GM23248 (cell line): ENCODE measurements at regions not wholly inside any gene's neighbourhood (a gene's known extent, or its start where the extent isn't known, plus 50 kb on each side); places are given as distances from the start of the nearest gene placed in this dataset.

ENCODE experiments used
- DNase-seq: peaks from one replicate; pipeline ENCODE4 v3.0.0-alpha.2; 2015
- H2AFZ ChIP-seq: fragments of 200-600 bp; sonication (generic); 2 replicates; pipeline ENCODE4 v1.6.1; 2016; ENCODE audit warnings: antibody characterized with exemption
- H3F3A ChIP-seq: fragments of 200-600 bp; sonication (generic); 2 replicates; pipeline ENCODE4 v1.6.1; 2016; ENCODE audit warnings: mild to moderate bottlenecking, antibody characterized with exemption, mixed run types; ENCODE audit not compliant: insufficient read depth
- H3K27ac ChIP-seq: fragments of 200-600 bp; sonication (generic); 2 replicates; pipeline ENCODE4 v1.5.1; 2016; ENCODE audit warnings: mild to moderate bottlenecking
- H3K27me3 ChIP-seq: fragments of 200-600 bp; sonication (generic); replicated peaks from 2 replicates; pipeline ENCODE4 v1.6.1; 2016; ENCODE audit warnings: mild to moderate bottlenecking; ENCODE audit not compliant: insufficient read depth
- H3K36me3 ChIP-seq: fragments of 200-600 bp; sonication (generic); 2 replicates; pipeline ENCODE4 v1.6.1; 2016; ENCODE audit warnings: low read depth, mild to moderate bottlenecking
- H3K4me1 ChIP-seq: fragments of 200-600 bp; sonication (generic); 2 replicates; pipeline ENCODE4 v1.6.1; 2016; ENCODE audit warnings: mild to moderate bottlenecking; ENCODE audit not compliant: insufficient read depth
- H3K4me2 ChIP-seq: fragments of 200-600 bp; sonication (generic); one replicate; pipeline ENCODE4 v1.6.1; 2016; ENCODE audit warnings: mild to moderate bottlenecking; ENCODE audit not compliant: unreplicated experiment
- H3K4me3 ChIP-seq: fragments of 200-600 bp; sonication (generic); 2 replicates; pipeline ENCODE4 v1.5.1; 2016; ENCODE audit warnings: mild to moderate bottlenecking
- H3K79me2 ChIP-seq: fragments of 200-600 bp; sonication (generic); 2 replicates; pipeline ENCODE4 v1.6.1; 2016; ENCODE audit warnings: mild to moderate bottlenecking; ENCODE audit not compliant: insufficient read depth
- H3K9ac ChIP-seq: fragments of 200-600 bp; sonication (generic); 2 replicates; pipeline ENCODE4 v1.6.1; 2016; ENCODE audit warnings: mild to moderate bottlenecking
- H3K9me2 ChIP-seq: fragments of 200-600 bp; sonication (generic); 2 replicates; pipeline ENCODE4 v1.6.1; 2016; ENCODE audit warnings: mixed run types, mild to moderate bottlenecking, moderate library complexity; ENCODE audit not compliant: insufficient read depth
- H3K9me3 ChIP-seq: fragments of 200-600 bp; sonication (generic); one replicate; pipeline ENCODE4 v1.6.1; 2017; ENCODE audit warnings: low read depth
- H4K20me1 ChIP-seq: fragments of 200-600 bp; sonication (generic); 2 replicates; pipeline ENCODE4 v1.6.0; 2016; ENCODE audit not compliant: insufficient read depth
- EZH2 ChIP-seq: fragments of 200-600 bp; sonication (generic); IDR thresholded peaks from 2 replicates; pipeline ENCODE4 v1.6.1; 2018; ENCODE audit warnings: antibody characterized with exemption, mild to moderate bottlenecking; ENCODE audit not compliant: insufficient read depth, poor library complexity, severe bottlenecking
- EZH2phosphoT487 ChIP-seq: fragments of 200-600 bp; sonication (generic); IDR thresholded peaks from 2 replicates; pipeline ENCODE4 v1.6.1; 2018; ENCODE audit warnings: antibody characterized with exemption, moderate library complexity, mild to moderate bottlenecking, low read depth; ENCODE audit not compliant: insufficient read depth
- WGBS, 2 experiments: methylation state at CpG; one replicate each; pipeline ENCODE4 v1.1.6; 2015 to 2017; ENCODE audit warnings: low lambda C conversion rate in 2 of 2, low coverage in 1 of 2; ENCODE audit errors: missing lambda C conversion rate in 2 of 2; 5-methylcytosine and 5-hydroxymethylcytosine counted together
- in situ Hi-C: fragments of 300-500 bp; cut with MboI; formaldehyde crosslinking; loops from 2 replicates; pipeline ENCODE4 v1.15.0; 2020

DNA sequence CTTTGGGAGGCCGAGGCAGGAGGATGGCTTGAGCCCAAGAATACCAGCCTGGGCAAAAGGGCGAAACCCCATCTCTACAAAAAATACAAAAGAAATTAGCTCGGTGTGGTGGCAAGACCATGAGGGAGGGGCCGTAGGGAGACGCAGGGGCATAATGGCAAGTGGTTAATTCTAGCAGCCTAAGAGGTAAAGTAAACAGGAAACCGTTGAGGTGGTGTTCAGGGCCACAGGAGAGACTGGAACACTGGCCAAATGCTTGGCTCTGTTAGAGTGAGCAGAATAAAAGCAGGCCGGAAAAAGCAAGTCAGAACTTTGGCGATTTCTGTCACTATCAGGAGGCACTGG lies 89.2 kb downstream of the RIPK4 start:
- Histone ChIP-seq H3K36me3 (no peaks in the 10 kb centered on the region), H3K4me3 (no peak overlapping the region), H3F3A (no peaks in the 10 kb centered on the region), H3K9ac (no peak overlapping the region), H3K4me2 (no peak overlapping the region), H3K9me3 (no peaks in the 10 kb centered on the region), H4K20me1 (no peaks in the 10 kb centered on the region), H3K27me3 (no peaks in the 10 kb centered on the region), H3K9me2 (no peaks in the 10 kb centered on the region), H2AFZ (no peak overlapping the region), H3K79me2 (no peaks in the 10 kb centered on the region), H3K27ac (no peak overlapping the region), H3K4me1 (peaks cover 9% of the 10 kb centered on the region)
- in situ Hi-C loops, result no loop called here
- 93 to 94% methylated on average over 8 of the region's 8 CpGs for WGBS, 2 experiments
- TF ChIP-seq EZH2phosphoT487 (no peak), EZH2 (no peak)
- no peak for DNase-seq

DNA sequence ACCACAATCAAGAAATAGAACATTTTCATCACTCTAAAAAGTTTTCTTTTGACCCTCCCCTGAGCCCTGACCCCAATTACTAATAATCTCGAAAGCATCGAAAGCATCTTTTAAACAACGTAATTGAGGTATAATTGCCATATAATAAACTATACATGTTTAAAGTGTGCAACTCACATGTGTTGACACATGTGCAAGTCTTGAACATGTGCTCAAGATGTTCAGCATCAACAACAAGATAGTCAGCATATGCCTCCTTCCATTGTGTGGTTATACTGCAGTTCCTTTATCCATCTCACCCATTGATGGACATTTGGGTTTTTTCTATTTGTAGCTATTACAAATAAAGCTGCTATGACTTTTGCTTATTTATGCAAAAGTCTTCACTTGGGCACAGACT lies 90.7 kb downstream of the RIPK4 start:
- Histone ChIP-seq H3F3A (no peaks in the 10 kb centered on the region), H3K4me3 (no peak overlapping the region), H3K9me2 (no peaks in the 10 kb centered on the region), H2AFZ (no peak overlapping the region), H3K9me3 (no peaks in the 10 kb centered on the region), H3K36me3 (no peaks in the 10 kb centered on the region), H3K9ac (no peak overlapping the region), H3K4me2 (no peak overlapping the region), H4K20me1 (no peaks in the 10 kb centered on the region), H3K79me2 (no peaks in the 10 kb centered on the region), H3K27ac (no peak overlapping the region), H3K4me1 (peaks cover 9% of the 10 kb centered on the region), H3K27me3 (no peaks in the 10 kb centered on the region)
- DNase-seq, result no peak
- in situ Hi-C loops, result no loop called here
- 19 to 22% methylated on average over 3 of the region's 3 CpGs for WGBS, 2 experiments
- TF ChIP-seq EZH2 (no peak), EZH2phosphoT487 (no peak)

DNA sequence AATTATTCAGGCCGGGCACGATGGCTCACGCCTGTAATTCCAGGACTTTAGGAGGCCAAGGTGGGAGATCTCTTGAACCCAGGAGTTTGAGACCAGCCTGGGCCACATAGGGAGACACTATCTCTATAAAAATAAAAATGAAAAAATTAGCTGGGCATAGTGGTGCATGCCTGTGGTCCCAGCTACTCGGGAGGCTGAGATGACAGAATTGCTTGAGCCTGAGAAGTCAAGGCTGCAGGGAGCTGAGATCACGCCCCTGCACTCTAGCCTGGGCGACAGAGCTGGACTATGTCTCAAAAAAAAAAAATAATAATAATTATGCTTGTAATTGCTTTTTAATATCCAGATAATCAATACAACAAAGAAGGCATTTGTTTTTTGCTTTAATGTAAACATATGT lies 91.3 kb downstream of the RIPK4 start:
- Histone ChIP-seq H3K9ac (no peak overlapping the region), H3F3A (no peaks in the 10 kb centered on the region), H3K9me2 (no peaks in the 10 kb centered on the region), H4K20me1 (no peaks in the 10 kb centered on the region), H3K36me3 (no peaks in the 10 kb centered on the region), H2AFZ (no peak overlapping the region), H3K4me2 (no peak overlapping the region), H3K4me1 (peaks cover 9% of the 10 kb centered on the region), H3K4me3 (no peak overlapping the region), H3K79me2 (no peaks in the 10 kb centered on the region), H3K27ac (no peak overlapping the region), H3K27me3 (no peaks in the 10 kb centered on the region), H3K9me3 (no peaks in the 10 kb centered on the region)
- no peak for DNase-seq
- in situ Hi-C loops, result no loop called here
- 76 to 77% methylated on average over 6 of the region's 6 CpGs for WGBS, 2 experiments
- TF ChIP-seq EZH2 (no peak), EZH2phosphoT487 (no peak)

DNA sequence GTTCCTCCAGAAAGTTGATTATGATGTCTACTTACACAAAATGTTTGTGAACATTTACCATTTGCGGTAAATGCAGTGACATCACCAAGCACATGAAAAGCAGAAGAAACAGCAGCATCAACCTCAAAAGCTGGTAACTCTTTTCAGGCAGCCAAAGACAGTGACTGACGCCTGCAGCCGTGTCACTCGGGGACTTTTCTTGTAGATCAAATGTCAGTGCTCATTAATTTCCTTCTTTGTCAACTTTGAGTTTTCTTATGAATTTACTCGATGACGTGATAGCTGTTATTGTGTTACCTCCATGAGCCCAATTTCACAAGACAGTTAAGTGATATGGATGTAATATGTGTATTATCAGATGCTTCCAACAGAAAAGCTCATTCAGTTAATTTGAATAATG lies 92.5 kb downstream of the RIPK4 start:
- in situ Hi-C loops, result no loop called here
- no peak overlapping the region for H3K4me2 ChIP-seq
- no peaks in the 10 kb centered on the region for H3K9me3 ChIP-seq
- no peak overlapping the region for H3K27ac ChIP-seq
- H3K4me3 ChIP-seq, result no peak overlapping the region
- H2AFZ ChIP-seq, result no peak overlapping the region
- no peak for DNase-seq
- no peaks in the 10 kb centered on the region for H4K20me1 ChIP-seq
- no peaks in the 10 kb centered on the region for H3K36me3 ChIP-seq
- no peaks in the 10 kb centered on the region for H3K27me3 ChIP-seq
- no peaks in the 10 kb centered on the region for H3K9me2 ChIP-seq
- H3F3A ChIP-seq, result no peaks in the 10 kb centered on the region
- 91 to 92% methylated on average over 6 of the region's 6 CpGs for WGBS, 2 experiments
- no peak overlapping the region for H3K9ac ChIP-seq
- peaks cover 9% of the 10 kb centered on the region for H3K4me1 ChIP-seq
- TF ChIP-seq EZH2phosphoT487 (no peak), EZH2 (no peak)
- H3K79me2 ChIP-seq, result no peaks in the 10 kb centered on the region

DNA sequence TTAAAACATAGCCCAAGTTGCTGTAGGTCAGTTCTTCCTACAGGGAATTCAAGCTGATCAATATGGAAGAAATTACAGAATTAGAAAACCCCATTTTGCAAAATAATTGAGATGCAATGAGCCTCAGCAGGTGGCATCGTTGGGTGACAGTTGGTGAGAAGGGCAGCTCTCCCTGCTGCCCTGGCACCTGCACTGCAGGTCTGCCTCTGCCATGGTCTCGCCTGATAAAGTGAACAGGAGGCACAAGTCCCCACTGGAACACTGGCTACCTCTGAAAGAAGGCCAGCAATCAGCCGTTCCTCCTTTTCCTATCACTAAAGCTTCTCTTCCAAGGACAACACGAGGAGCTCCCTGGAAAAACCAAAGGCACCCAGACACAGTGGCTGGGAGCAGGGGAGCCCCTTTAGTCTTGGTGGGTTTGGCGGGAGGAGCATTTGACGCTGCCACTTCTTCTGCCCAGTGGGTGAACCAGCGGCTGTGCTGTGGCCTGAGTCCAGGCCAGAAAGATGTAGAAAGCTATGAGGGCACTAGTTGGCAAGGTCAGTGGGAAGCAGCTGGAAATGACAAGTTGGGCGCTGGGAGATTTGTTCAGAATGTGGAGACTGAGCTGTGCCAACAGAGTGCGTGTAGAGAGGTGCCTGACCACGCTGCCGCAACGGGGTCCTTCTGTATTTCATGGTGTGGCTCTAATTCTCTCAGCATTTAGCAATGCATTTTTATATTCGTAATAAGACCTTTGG lies 93.1 kb downstream of the RIPK4 start:
- no peak overlapping the region for H2AFZ ChIP-seq
- WGBS, 2 experiments, result 78% methylated on average over 13 of the region's 13 CpGs

More for the DNA sequence above, 93.1 kb downstream of the RIPK4 start:
- H3K27ac ChIP-seq, result no peak overlapping the region
- H3K4me3 ChIP-seq, result no peak overlapping the region
- no peaks in the 10 kb centered on the region for H4K20me1 ChIP-seq
- H3K27me3 ChIP-seq, result no peaks in the 10 kb centered on the region
- no peaks in the 10 kb centered on the region for H3F3A ChIP-seq
- TF ChIP-seq EZH2 (no peak), EZH2phosphoT487 (no peak)
- H3K9ac ChIP-seq, result no peak overlapping the region
- no peaks in the 10 kb centered on the region for H3K9me3 ChIP-seq
- no peaks in the 10 kb centered on the region for H3K79me2 ChIP-seq
- in situ Hi-C loops, result no loop called here
- H3K36me3 ChIP-seq, result no peaks in the 10 kb centered on the region
- no peak for DNase-seq
- H3K9me2 ChIP-seq, result no peaks in the 10 kb centered on the region
- peaks cover 5% of the 10 kb centered on the region; the same call in 1 of the 2 replicates for H3K4me1 ChIP-seq
- no peak overlapping the region for H3K4me2 ChIP-seq
